ENCODE measurements at regions not wholly inside any gene's neighbourhood (a gene's known extent, or its start where the extent isn't known, plus 50 kb on each side); places are given as distances from the start of the nearest gene placed in this dataset.

- no peak for DNase-seq
Measured at GRCh38 chr9:73682789-73683188, 531.1 kb downstream of the ANXA1 start.

- DNase-seq: peak; percentile 30
Measured at GRCh38 chr9:73683862-73684591, 532.4 kb downstream of the ANXA1 start.

- DNase-seq: no peak
Measured at GRCh38 chr9:73684601-73685000, 532.9 kb downstream of the ANXA1 start.

DNA sequence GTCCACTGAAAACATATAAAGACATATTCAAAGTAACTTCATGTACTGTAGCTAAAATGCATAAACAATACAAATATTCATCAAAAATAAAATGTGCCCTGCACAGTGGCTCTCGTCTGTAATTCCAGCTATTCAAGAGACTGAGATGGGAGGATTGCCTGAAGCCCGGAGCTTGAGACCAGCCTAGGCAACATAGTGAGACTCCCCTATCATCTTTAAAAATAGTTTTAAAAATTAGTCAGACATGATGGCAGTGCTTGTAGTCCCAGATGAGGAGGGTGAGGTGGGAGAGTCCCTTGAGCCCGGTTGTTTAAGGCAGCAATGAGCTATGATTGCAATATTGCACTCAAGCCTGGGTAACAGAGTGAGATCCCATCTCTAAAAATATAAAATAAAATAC is 534.1 kb downstream of the ANXA1 start:
- DNase-seq: no peak

- DNase-seq: no peak
Measured at GRCh38 chr9:73689051-73689870, 537.6 kb downstream of the ANXA1 start.

GRCh38 chr9:73701415-73702057 is 549.9 kb downstream of the ANXA1 start:
- DNase-seq: no peak

- no peak for DNase-seq
Measured at GRCh38 chr9:73714294-73714693, 562.6 kb downstream of the ANXA1 start.

GRCh38 chr9:73715591-73715990 is 563.9 kb downstream of the ANXA1 start:
- DNase-seq: no peak

GRCh38 chr9:73719660-73720059 is 568.0 kb downstream of the ANXA1 start:
- DNase-seq: no peak

- no peak for DNase-seq
Measured at GRCh38 chr9:73720601-73721000, 568.9 kb downstream of the ANXA1 start.

DNA sequence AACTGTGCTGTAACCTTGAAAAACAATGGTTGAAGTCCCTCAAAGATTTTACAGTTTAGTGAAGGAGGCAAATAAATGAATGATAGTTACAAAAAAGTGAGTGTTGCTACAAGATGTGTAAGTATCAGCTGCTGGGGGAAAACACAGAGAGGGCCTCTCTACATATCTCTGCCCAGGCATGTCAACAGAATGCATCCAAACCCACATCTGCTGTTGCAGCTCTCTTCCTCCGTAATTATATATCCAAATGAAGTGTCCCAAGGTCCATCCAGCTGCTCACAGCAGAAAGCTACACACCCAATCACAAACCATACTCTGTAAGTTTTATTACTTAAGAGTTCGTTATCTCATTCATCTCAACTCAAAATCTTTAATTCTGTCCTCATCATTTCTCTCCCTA is 584.6 kb downstream of the ANXA1 start:
- DNase-seq: no peak

DNA sequence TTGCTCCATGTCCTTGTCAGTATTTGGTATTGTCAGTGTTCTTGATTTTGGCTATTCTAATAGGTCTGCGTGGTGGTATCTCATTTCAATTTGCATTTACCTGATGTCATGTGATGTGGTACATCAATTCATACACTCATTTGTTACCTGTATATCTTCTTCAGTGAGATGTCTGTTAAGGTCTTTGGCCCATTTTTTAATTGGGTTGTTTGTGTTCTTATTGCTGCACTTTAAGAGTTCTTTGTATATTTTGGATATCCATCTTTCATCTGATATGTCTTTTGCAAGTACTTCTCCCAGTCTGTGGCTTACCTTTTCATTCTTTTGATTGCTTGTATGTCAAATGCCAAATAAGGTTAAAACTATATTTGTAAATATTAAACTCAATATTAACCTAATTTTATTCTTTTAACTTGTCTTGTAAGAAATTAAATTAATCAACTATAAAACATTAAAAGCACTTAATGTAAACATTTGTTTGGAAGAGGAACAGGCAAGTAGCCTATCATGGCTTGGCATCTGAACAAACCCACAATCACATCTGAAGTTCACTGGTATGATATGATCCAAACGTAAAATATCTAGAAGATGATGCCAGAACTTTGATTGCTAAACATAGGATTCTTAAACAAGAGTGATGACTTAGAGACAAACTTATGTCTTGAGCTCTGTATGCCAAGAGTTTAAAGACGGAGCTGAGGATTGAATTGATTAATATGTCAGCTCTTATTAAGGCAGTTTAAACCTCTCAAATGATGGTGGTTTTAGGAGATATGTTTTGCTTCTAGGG is 587.3 kb downstream of the ANXA1 start:
- no peak for DNase-seq

- DNase-seq: no peak
Measured at GRCh38 chr9:73741316-73741715, 589.7 kb downstream of the ANXA1 start.

DNA sequence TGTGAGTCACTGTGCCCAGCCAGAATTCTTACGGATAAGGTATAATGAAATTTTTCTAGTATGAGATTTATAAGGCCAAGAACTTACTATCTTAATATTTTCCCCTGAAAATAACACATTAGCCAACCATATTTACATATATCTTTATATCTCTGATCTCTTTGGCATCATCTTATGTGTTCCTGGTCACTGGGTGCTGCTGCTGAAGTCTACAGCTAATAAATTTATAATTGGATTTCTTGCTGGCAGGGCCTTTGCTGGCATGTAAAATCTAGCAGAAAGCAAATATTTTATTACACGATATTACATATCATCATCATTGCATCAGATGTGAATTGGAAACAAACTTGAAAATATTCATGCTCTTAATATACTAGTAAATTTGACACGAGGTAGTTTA is 590.7 kb downstream of the ANXA1 start:
- DNase-seq: no peak

- DNase-seq: no peak
Measured at GRCh38 chr9:73743826-73744225, 592.2 kb downstream of the ANXA1 start.

DNA sequence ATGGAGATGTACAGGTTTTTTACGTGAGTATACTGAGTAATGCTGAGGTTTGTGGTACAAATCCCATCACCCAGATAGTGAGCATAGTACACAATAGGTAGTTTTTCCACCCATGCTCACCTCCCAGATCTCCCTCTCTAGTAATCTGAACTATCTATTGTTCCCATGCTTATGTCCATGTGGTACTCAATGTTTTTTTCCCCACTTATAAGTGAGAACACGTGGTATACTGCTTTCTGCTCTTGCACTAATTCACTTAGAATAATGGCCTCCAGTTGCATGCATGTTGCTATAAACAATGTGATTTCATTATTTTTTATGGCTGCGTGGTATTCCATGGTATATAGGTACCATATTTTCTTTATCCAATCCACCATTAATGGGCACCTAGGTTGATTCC is 593.9 kb downstream of the ANXA1 start:
- DNase-seq: no peak

DNA sequence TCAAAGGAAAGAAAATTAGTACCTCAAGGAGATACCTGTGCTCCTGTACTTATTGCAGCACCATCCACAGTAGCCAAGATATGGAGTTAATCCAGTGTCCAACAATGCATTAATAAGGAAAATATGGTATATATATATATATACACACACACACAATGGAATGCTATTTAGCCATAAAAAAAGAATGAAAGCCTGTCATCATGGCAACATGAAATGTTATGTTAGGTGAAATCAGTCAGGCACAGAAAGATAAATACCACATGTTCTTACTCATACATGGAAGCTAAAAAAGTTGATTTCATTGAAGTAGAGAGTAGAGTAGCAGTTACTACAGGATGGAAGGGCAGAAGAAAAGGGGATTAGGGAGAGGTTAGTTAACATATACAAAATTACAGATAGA is 601.5 kb downstream of the ANXA1 start:
- DNase-seq: no peak

DNA sequence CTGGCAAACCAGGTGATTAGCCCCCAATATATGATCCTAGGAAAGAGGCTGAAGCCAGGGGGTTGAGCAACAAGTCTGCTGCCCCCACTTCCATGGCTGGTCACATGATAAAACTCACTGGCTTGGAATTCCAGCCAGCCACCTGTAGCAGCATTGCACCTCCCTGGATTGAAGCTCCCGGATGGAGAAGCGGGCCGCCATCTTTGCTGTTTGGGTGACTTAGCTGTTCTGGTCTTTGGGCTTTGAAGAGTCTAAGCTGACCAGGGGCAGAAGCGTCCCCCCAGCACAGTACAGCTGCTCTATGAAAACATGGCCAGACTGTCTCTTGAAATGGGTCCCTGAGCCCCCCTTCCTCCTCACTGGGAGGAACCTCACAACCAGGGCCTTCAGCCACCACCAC is 610.2 kb downstream of the ANXA1 start:
- no peak for DNase-seq

DNA sequence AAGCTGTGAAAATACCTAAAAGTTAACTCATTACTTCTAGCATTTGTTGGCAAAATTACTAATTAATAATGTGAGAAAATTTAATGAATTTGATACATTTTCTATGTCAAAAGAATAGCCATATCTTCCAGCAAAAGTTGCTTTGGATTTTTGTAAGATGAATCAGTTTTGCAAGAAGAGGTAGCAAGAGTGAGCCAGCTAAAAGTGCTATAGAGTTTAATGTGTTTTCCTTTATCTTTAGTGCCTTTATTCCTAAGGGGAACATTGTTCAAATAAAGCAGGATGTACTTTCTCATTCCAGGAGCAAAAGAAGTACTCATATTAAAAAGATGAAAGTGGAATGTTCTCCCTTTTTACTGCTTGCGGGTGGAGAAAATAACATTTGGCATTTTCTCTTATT is 622.2 kb downstream of the ANXA1 start:
- no peak for DNase-seq

- no peak for DNase-seq
Measured at GRCh38 chr9:73775757-73776156, 624.1 kb downstream of the ANXA1 start.

GRCh38 chr9:73780916-73781315 is 629.3 kb downstream of the ANXA1 start:
- no peak for DNase-seq

DNA sequence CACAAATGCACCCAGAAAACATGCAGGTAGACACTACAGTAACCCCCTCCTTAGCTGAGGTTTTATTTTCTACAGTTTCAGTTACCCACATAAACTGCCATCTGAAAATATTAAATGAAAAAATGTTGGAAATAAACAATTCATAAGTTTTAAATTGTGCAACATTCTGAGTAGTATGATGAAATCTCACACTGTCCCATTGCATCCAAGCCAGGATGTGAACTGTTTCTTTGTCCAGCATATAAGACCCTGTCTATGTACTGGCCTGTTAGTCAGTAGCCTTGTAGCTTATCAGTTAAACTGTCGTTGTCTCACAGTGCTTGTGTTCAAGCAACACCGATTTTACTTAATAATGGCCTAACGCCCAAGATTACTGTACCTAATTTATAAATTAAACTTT is 630.5 kb downstream of the ANXA1 start:
- no peak for DNase-seq

DNA sequence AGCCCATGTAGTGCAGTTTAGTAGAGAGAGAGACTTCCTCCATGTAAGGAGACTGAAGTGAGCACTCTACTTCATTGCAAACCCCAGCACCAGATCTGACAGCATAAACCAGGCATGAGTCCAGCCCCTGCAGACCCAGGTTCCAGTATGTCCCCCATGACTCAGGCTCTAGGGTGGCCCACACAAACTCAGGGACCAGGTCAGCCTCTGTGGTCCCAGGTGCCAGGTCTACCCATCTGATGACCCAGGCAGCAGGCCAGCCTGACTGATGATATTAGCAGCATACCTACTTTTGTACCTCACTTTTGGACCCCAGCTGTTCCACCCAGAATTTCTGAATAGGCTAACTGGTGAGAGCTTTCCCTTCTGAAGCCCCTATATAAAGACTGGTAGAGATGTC is 647.8 kb downstream of the ANXA1 start:
- no peak for DNase-seq
